HG02981 (cell line): ENCODE measurements at regions not wholly inside any gene's neighbourhood (a gene's known extent, or its start where the extent isn't known, plus 50 kb on each side); places are given as distances from the start of the nearest gene placed in this dataset.

ENCODE experiments used
- ATAC-seq: cut with Tn5 transposase; IDR thresholded peaks from one replicate; pipeline ENCODE4 v1.9.1; 2021; ENCODE audit warnings: mild to moderate bottlenecking, moderate library complexity; ENCODE audit not compliant: unreplicated experiment

- ATAC-seq = no peak
Observed at GRCh38 chr2:33766175-33766574, 167.1 kb upstream of the FAM98A start.

GRCh38 chr2:33765122-33765521 is 166.0 kb upstream of the FAM98A start:
- no peak for ATAC-seq

GRCh38 chr2:33764551-33764950 is 165.5 kb upstream of the FAM98A start:
- no peak for ATAC-seq

GRCh38 chr2:33763671-33764310 is 164.7 kb upstream of the FAM98A start:
- ATAC-seq = no peak

- no peak for ATAC-seq
Observed at GRCh38 chr2:33762636-33763035, 163.5 kb upstream of the FAM98A start.

GRCh38 chr2:33746208-33746800 is 147.2 kb upstream of the FAM98A start:
- ATAC-seq = no peak

GRCh38 chr2:33735096-33735495 is 136.0 kb upstream of the FAM98A start:
- no peak for ATAC-seq

- no peak for ATAC-seq
Observed at GRCh38 chr2:33730804-33731203, 131.7 kb upstream of the FAM98A start.

GRCh38 chr2:33730193-33730592 is 131.1 kb upstream of the FAM98A start:
- ATAC-seq = no peak

- no peak for ATAC-seq
Observed at GRCh38 chr2:33729353-33729752, 130.3 kb upstream of the FAM98A start.

- ATAC-seq = no peak
Observed at GRCh38 chr2:33728106-33728505, 129.0 kb upstream of the FAM98A start.

- ATAC-seq = no peak
Observed at GRCh38 chr2:33727361-33728032, 128.4 kb upstream of the FAM98A start.

- ATAC-seq = no peak
Observed at GRCh38 chr2:33726415-33726814, 127.3 kb upstream of the FAM98A start.

GRCh38 chr2:33723329-33723728 is 124.2 kb upstream of the FAM98A start:
- no peak for ATAC-seq

- ATAC-seq = no peak
Observed at GRCh38 chr2:33719067-33719466, 120.0 kb upstream of the FAM98A start.

GRCh38 chr2:33712674-33713073 is 113.6 kb upstream of the FAM98A start:
- no peak for ATAC-seq

- no peak for ATAC-seq
Observed at GRCh38 chr2:33709951-33710350, 110.9 kb upstream of the FAM98A start.

- no peak for ATAC-seq
Observed at GRCh38 chr2:33707312-33707711, 108.2 kb upstream of the FAM98A start.

GRCh38 chr2:33706410-33706809 is 107.3 kb upstream of the FAM98A start:
- no peak for ATAC-seq

- no peak for ATAC-seq
Observed at GRCh38 chr2:33704406-33704855, 105.3 kb upstream of the FAM98A start.

- no peak for ATAC-seq
Observed at GRCh38 chr2:33696234-33696633, 97.1 kb upstream of the FAM98A start.

- ATAC-seq = no peak
Observed at GRCh38 chr2:33694904-33695303, 95.8 kb upstream of the FAM98A start.
